ENCODE measurements at regions not wholly inside any gene's neighbourhood (a gene's known extent, or its start where the extent isn't known, plus 50 kb on each side); places are given as distances from the start of the nearest gene placed in this dataset.

- DNase-seq: no peak
- Histone ChIP-seq H3K4me3 (ENCODE audit: insufficient read depth, low read depth, low read length) (no peak overlapping the region), H3K27me3 (ENCODE audit: control insufficient read depth, insufficient read depth, low read length) (no peaks in the 10 kb centered on the region), H3K36me3 (replicated peaks; ENCODE audit: control insufficient read depth, insufficient read depth, low read length) (no peaks in the 10 kb centered on the region)
Observed at GRCh38 chr13:31686670-31687425, 52.5 kb upstream of the RXFP2 start.
